Mesothelial cell of epicardium (in vitro differentiated cells): ENCODE measurements at regions not wholly inside any gene's neighbourhood (a gene's known extent, or its start where the extent isn't known, plus 50 kb on each side); places are given as distances from the start of the nearest gene placed in this dataset.
"Not testable (repeated sequence)": the region's sequence is repeated elsewhere in the genome, so short reads cannot be mapped to it uniquely, and the experiment has no call there.

Experiments
- DNase-seq, 2 experiments: peaks; one replicate each; pipeline ENCODE4 v3.0.0; 2021; ENCODE audit warnings: low spot score in 2 of 2; ENCODE audit not compliant: unreplicated experiment in 2 of 2
- H3K27ac Mint-ChIP-seq: 2 replicates; pipeline ENCODE4 v1.8.0; 2021; ENCODE audit warnings: mixed read lengths
- H3K27me3 Mint-ChIP-seq: 2 replicates; pipeline ENCODE4 v1.8.0; 2021; ENCODE audit warnings: low read depth, mixed read lengths
- H3K36me3 Mint-ChIP-seq: 2 replicates; pipeline ENCODE4 v1.8.0; 2021; ENCODE audit warnings: mixed read lengths
- H3K4me1 Mint-ChIP-seq: 2 replicates; pipeline ENCODE4 v1.8.0; 2021; ENCODE audit warnings: mixed read lengths
- H3K4me3 Mint-ChIP-seq: 2 replicates; pipeline ENCODE4 v1.8.0; 2021; ENCODE audit warnings: mild to moderate bottlenecking, moderate library complexity, mixed read lengths
- H3K9me3 Mint-ChIP-seq: 2 replicates; pipeline ENCODE4 v1.8.0; 2021; ENCODE audit warnings: mixed read lengths
- TF ChIP-seq, protein P1 (sequence below): fragments of 200-600 bp; sonication (generic); IDR thresholded peaks from one replicate; pipeline ENCODE4 v1.5.0; 2021; ENCODE audit warnings: antibody characterized with exemption; ENCODE audit not compliant: unreplicated experiment

- no peak for DNase-seq
- no peak overlapping the region for H3K27ac Mint-ChIP-seq
- H3K9me3 Mint-ChIP-seq: no peaks in the 10 kb centered on the region
- H3K36me3 Mint-ChIP-seq: no peaks in the 10 kb centered on the region
- H3K27me3 Mint-ChIP-seq: peaks cover 4% of the 10 kb centered on the region
- TF ChIP-seq, protein P1, sequence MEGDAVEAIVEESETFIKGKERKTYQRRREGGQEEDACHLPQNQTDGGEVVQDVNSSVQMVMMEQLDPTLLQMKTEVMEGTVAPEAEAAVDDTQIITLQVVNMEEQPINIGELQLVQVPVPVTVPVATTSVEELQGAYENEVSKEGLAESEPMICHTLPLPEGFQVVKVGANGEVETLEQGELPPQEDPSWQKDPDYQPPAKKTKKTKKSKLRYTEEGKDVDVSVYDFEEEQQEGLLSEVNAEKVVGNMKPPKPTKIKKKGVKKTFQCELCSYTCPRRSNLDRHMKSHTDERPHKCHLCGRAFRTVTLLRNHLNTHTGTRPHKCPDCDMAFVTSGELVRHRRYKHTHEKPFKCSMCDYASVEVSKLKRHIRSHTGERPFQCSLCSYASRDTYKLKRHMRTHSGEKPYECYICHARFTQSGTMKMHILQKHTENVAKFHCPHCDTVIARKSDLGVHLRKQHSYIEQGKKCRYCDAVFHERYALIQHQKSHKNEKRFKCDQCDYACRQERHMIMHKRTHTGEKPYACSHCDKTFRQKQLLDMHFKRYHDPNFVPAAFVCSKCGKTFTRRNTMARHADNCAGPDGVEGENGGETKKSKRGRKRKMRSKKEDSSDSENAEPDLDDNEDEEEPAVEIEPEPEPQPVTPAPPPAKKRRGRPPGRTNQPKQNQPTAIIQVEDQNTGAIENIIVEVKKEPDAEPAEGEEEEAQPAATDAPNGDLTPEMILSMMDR: no peak
- H3K4me1 Mint-ChIP-seq: no peaks in the 10 kb centered on the region
- H3K4me3 Mint-ChIP-seq: no peak overlapping the region
Measured at GRCh38 chr9:107780960-107781359, 291.4 kb upstream of the KLF4 start.

DNA sequence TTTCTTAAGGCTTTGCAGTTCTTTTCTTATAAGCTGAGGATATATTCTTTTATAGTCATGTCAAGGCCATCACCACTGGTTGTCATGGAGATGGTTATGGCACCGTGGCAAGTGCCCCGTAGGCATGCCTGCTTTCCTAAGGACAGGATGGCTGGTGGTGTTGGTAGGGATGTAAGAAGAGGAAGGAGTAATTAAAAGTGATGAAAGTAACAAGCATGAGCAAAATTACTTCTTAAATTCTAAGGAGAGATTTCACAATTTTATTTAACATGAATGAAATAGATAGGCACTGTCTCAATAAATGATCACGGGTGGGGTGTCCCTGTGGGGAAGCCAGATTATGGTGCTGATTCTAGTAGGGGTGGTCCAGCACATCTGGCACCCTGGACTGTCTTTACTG is 290.2 kb upstream of the KLF4 start:
- Mint-ChIP-seq H3K4me3 (no peak overlapping the region), H3K27me3 (peaks cover 4% of the 10 kb centered on the region), H3K9me3 (no peaks in the 10 kb centered on the region), H3K36me3 (no peaks in the 10 kb centered on the region), H3K27ac (no peak overlapping the region), H3K4me1 (no peaks in the 10 kb centered on the region)
- DNase-seq: no peak
- TF ChIP-seq, protein P1: no peak

- H3K27ac Mint-ChIP-seq: no peak overlapping the region
- H3K36me3 Mint-ChIP-seq: no peaks in the 10 kb centered on the region
- H3K4me1 Mint-ChIP-seq: no peaks in the 10 kb centered on the region
- no peak for DNase-seq
- TF ChIP-seq, protein P1: no peak
- peaks cover 4% of the 10 kb centered on the region for H3K27me3 Mint-ChIP-seq
- no peak overlapping the region for H3K4me3 Mint-ChIP-seq
- H3K9me3 Mint-ChIP-seq: peaks cover 4% of the 10 kb centered on the region
Measured at GRCh38 chr9:107778661-107779060, 289.1 kb upstream of the KLF4 start.

- H3K27me3 Mint-ChIP-seq, H3K4me1 Mint-ChIP-seq, H3K4me3 Mint-ChIP-seq, H3K27ac Mint-ChIP-seq, DNase-seq, H3K36me3 Mint-ChIP-seq: not testable (repeated sequence)
- peaks cover 13% of the 10 kb centered on the region for H3K9me3 Mint-ChIP-seq
Measured at GRCh38 chr9:107774099-107774498, 284.5 kb upstream of the KLF4 start.

- H3K27ac Mint-ChIP-seq: no peak overlapping the region
- no peak for DNase-seq
- H3K27me3 Mint-ChIP-seq: no peaks in the 10 kb centered on the region
- peaks cover 13% of the 10 kb centered on the region for H3K9me3 Mint-ChIP-seq
- no peak overlapping the region for H3K4me3 Mint-ChIP-seq
- no peaks in the 10 kb centered on the region for H3K36me3 Mint-ChIP-seq
- no peaks in the 10 kb centered on the region for H3K4me1 Mint-ChIP-seq
- TF ChIP-seq, protein P1: no peak
Measured at GRCh38 chr9:107772988-107773387, 283.4 kb upstream of the KLF4 start.

DNA sequence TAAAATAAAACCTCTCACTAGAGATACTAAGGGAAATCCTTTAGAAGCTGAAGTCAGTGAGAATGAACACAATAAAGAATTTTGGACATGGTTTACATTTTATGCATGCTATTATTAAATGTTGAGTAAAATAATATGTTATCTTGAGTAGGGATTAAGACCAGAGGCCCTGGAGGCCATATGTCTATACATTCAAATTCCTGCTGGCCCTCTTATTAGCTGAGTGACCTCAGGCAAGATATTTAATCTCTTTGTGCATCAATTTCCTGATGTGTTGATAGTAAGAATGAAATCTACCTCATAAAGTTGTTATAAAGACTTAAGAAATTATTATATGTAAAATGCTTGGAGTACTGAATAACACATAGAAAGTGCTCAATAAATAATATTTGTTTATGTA is 281.1 kb upstream of the KLF4 start:
- TF ChIP-seq, protein P1: no peak
- Mint-ChIP-seq H3K9me3 (peaks cover 13% of the 10 kb centered on the region), H3K4me1 (no peaks in the 10 kb centered on the region), H3K27ac (no peak overlapping the region), H3K4me3 (no peak overlapping the region), H3K36me3 (no peaks in the 10 kb centered on the region), H3K27me3 (no peaks in the 10 kb centered on the region)
- DNase-seq: no peak
